ENCODE measurements at regions not wholly inside any gene's neighbourhood (a gene's known extent, or its start where the extent isn't known, plus 50 kb on each side); places are given as distances from the start of the nearest gene placed in this dataset.

DNA sequence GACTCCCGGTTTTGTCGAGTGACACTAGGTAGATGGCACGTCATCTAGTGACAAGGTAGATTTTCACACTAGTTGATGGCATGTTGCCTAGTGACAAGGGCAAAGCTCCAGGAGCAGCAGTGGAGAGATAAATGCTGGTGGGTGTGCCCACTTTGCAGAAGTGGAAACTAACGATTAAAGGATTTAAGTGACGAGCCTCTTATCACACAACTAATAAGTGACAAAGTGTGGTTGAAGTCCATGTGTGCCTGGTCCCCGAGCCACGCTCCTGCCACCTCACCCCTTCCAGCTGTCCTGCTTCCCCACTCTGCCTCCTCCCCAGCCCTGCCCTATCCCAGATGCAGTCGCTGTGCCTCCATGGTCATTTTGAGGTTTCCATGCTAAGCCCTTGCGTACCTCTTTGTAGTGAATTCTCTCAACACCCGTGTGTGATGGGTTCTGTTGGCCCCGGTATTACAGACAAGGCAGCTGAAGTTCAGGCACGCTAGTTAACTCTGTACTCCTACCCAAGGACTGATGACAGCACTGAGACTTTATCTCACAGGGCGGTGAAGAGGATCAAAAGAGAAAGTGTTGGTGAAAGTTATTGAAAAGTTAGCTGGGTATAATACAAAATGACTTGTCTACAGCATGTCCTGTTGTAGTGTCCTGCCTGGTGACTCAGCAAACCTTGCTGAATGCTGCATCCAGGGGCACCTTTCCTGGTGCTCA is 113.4 kb upstream of the GLI2 start:
- TF ChIP-seq, protein P1, sequence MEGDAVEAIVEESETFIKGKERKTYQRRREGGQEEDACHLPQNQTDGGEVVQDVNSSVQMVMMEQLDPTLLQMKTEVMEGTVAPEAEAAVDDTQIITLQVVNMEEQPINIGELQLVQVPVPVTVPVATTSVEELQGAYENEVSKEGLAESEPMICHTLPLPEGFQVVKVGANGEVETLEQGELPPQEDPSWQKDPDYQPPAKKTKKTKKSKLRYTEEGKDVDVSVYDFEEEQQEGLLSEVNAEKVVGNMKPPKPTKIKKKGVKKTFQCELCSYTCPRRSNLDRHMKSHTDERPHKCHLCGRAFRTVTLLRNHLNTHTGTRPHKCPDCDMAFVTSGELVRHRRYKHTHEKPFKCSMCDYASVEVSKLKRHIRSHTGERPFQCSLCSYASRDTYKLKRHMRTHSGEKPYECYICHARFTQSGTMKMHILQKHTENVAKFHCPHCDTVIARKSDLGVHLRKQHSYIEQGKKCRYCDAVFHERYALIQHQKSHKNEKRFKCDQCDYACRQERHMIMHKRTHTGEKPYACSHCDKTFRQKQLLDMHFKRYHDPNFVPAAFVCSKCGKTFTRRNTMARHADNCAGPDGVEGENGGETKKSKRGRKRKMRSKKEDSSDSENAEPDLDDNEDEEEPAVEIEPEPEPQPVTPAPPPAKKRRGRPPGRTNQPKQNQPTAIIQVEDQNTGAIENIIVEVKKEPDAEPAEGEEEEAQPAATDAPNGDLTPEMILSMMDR (IDR thresholded peaks at IDR 0.05): no peak
- TF ChIP-seq POLR2A (IDR thresholded peaks at IDR 0.05): no peak
